ENCODE measurements at regions not wholly inside any gene's neighbourhood (a gene's known extent, or its start where the extent isn't known, plus 50 kb on each side); places are given as distances from the start of the nearest gene placed in this dataset.

GRCh38 chr20:11158146-11158545, 484.3 kb upstream of the JAG1 start:
- H3K27ac ChIP-seq (ENCODE audit: low read depth, low read length), result no peak overlapping the region
- H3K36me3 ChIP-seq (ENCODE audit: control insufficient read depth in 5 of 5, insufficient read depth in 5 of 5, low read length in 5 of 5), result no peaks in the 10 kb centered on the region
- no peaks in the 10 kb centered on the region for H3K27me3 ChIP-seq (ENCODE audit: control insufficient read depth in 5 of 5, insufficient read depth in 4 of 5, low read length in 5 of 5)
- H3K4me1 ChIP-seq (ENCODE audit: control insufficient read depth in 5 of 5, insufficient read depth in 5 of 5, low read length in 5 of 5), result peaks cover 0 to 26% (median 2%) of the 10 kb centered on the region in 5 donors
- H3K9me3 ChIP-seq (ENCODE audit: control insufficient read depth in 5 of 5, low read length in 5 of 5), result no peaks in the 10 kb centered on the region
- no peak overlapping the region for H3K4me3 ChIP-seq (ENCODE audit: low read depth in 1 of 5, low read length in 5 of 5)
- H3K9ac ChIP-seq (ENCODE audit: low read length in 5 of 5), result no peak overlapping the region

DNA sequence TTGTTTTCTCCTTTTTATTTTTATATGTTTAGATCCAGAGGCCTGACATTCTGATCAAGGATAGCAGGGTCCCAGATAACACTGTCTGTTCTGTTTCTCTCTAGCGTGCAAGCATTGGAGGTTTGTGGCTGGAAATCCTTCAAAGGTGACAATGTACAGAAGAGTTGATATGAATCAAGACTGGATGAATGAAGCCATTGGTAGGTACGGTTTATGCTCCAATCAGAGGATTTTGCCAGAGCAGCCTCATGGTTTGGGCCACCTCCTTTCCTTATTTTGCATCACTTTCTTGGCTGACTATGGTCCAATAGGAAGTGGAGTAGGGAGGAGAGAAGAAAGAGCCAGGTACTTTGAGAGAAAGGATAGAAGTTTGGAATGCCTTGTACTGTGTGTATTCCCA, 484.8 kb upstream of the JAG1 start:
- H3K9ac ChIP-seq (ENCODE audit: low read length in 5 of 5), result no peak overlapping the region
- H3K4me1 ChIP-seq (ENCODE audit: control insufficient read depth in 5 of 5, insufficient read depth in 5 of 5, low read length in 5 of 5), result peaks cover 0 to 26% (median 2%) of the 10 kb centered on the region in 5 donors
- H3K9me3 ChIP-seq (ENCODE audit: control insufficient read depth in 5 of 5, low read length in 5 of 5), result no peaks in the 10 kb centered on the region
- H3K4me3 ChIP-seq (ENCODE audit: low read depth in 1 of 5, low read length in 5 of 5), result no peak overlapping the region
- no peak overlapping the region for H3K27ac ChIP-seq (ENCODE audit: low read depth, low read length)
- H3K27me3 ChIP-seq (ENCODE audit: control insufficient read depth in 5 of 5, insufficient read depth in 4 of 5, low read length in 5 of 5), result no peaks in the 10 kb centered on the region
- no peaks in the 10 kb centered on the region for H3K36me3 ChIP-seq (ENCODE audit: control insufficient read depth in 5 of 5, insufficient read depth in 5 of 5, low read length in 5 of 5)

- Histone ChIP-seq H3K4me1 (ENCODE audit: control insufficient read depth in 5 of 5, insufficient read depth in 5 of 5, low read length in 5 of 5) (peaks cover 0 to 26% (median 2%) of the 10 kb centered on the region in 5 donors), H3K36me3 (ENCODE audit: control insufficient read depth in 5 of 5, insufficient read depth in 5 of 5, low read length in 5 of 5) (no peaks in the 10 kb centered on the region), H3K27me3 (ENCODE audit: control insufficient read depth in 5 of 5, insufficient read depth in 4 of 5, low read length in 5 of 5) (no peaks in the 10 kb centered on the region), H3K9me3 (ENCODE audit: control insufficient read depth in 5 of 5, low read length in 5 of 5) (no peaks in the 10 kb centered on the region), H3K9ac (ENCODE audit: low read length in 5 of 5) (no peak overlapping the region), H3K4me3 (ENCODE audit: low read depth in 1 of 5, low read length in 5 of 5) (no peak overlapping the region), H3K27ac (ENCODE audit: low read depth, low read length) (no peak overlapping the region)
Measured at GRCh38 chr20:11159728-11160127, 485.9 kb upstream of the JAG1 start.

- Histone ChIP-seq H3K4me1 (ENCODE audit: control insufficient read depth in 5 of 5, insufficient read depth in 5 of 5, low read length in 5 of 5) (peaks cover 0 to 19% (median 2%) of the 10 kb centered on the region in 5 donors), H3K9ac (ENCODE audit: low read length in 5 of 5) (no peak overlapping the region), H3K9me3 (ENCODE audit: control insufficient read depth in 5 of 5, low read length in 5 of 5) (no peaks in the 10 kb centered on the region), H3K4me3 (ENCODE audit: low read depth in 1 of 5, low read length in 5 of 5) (no peak overlapping the region), H3K27ac (ENCODE audit: low read depth, low read length) (no peak overlapping the region), H3K27me3 (ENCODE audit: control insufficient read depth in 5 of 5, insufficient read depth in 4 of 5, low read length in 5 of 5) (no peaks in the 10 kb centered on the region), H3K36me3 (ENCODE audit: control insufficient read depth in 5 of 5, insufficient read depth in 5 of 5, low read length in 5 of 5) (no peaks in the 10 kb centered on the region)
Measured at GRCh38 chr20:11162026-11162775, 488.4 kb upstream of the JAG1 start.

- Histone ChIP-seq H3K9ac (ENCODE audit: low read length in 5 of 5) (no peak overlapping the region), H3K36me3 (ENCODE audit: control insufficient read depth in 5 of 5, insufficient read depth in 5 of 5, low read length in 5 of 5) (no peaks in the 10 kb centered on the region), H3K27ac (ENCODE audit: low read depth, low read length) (no peak overlapping the region), H3K9me3 (ENCODE audit: control insufficient read depth in 5 of 5, low read length in 5 of 5) (no peaks in the 10 kb centered on the region), H3K4me1 (ENCODE audit: control insufficient read depth in 5 of 5, insufficient read depth in 5 of 5, low read length in 5 of 5) (peaks cover 0 to 8% (median 0%) of the 10 kb centered on the region in 5 donors), H3K27me3 (ENCODE audit: control insufficient read depth in 5 of 5, insufficient read depth in 4 of 5, low read length in 5 of 5) (no peaks in the 10 kb centered on the region), H3K4me3 (ENCODE audit: low read depth in 1 of 5, low read length in 5 of 5) (no peak overlapping the region)
Measured at GRCh38 chr20:11165789-11166188, 492.0 kb upstream of the JAG1 start.

DNA sequence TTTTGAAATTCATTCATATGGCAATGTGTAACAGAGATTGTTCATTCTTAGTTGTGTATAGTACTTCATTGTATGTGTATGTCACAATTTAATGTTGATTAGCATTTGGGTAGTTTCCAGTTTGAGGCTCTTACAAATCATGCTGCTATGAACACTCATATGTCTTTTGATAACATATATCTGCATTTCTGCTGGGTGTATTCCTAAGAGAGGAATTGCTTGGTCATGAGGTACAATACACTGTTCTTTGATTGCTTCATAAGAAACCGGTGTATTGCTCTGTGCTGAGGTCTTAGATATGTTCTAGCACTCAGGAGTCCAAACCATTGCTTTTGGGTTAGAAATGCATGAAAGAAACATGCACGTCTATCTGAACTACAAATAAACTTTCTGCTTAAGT, 492.9 kb upstream of the JAG1 start:
- H3K27ac ChIP-seq (ENCODE audit: low read depth, low read length), result no peak overlapping the region
- peaks cover 0 to 8% (median 0%) of the 10 kb centered on the region in 5 donors for H3K4me1 ChIP-seq (ENCODE audit: control insufficient read depth in 5 of 5, insufficient read depth in 5 of 5, low read length in 5 of 5)
- H3K36me3 ChIP-seq (ENCODE audit: control insufficient read depth in 5 of 5, insufficient read depth in 5 of 5, low read length in 5 of 5), result no peaks in the 10 kb centered on the region
- H3K9ac ChIP-seq (ENCODE audit: low read length in 5 of 5), result no peak overlapping the region
- no peak overlapping the region for H3K4me3 ChIP-seq (ENCODE audit: low read depth in 1 of 5, low read length in 5 of 5)
- no peaks in the 10 kb centered on the region for H3K27me3 ChIP-seq (ENCODE audit: control insufficient read depth in 5 of 5, insufficient read depth in 4 of 5, low read length in 5 of 5)
- no peaks in the 10 kb centered on the region for H3K9me3 ChIP-seq (ENCODE audit: control insufficient read depth in 5 of 5, low read length in 5 of 5)

- peaks cover 0 to 8% (median 0%) of the 10 kb centered on the region in 5 donors for H3K4me1 ChIP-seq (ENCODE audit: control insufficient read depth in 5 of 5, insufficient read depth in 5 of 5, low read length in 5 of 5)
- H3K27me3 ChIP-seq (ENCODE audit: control insufficient read depth in 5 of 5, insufficient read depth in 4 of 5, low read length in 5 of 5), result no peaks in the 10 kb centered on the region
- no peaks in the 10 kb centered on the region for H3K36me3 ChIP-seq (ENCODE audit: control insufficient read depth in 5 of 5, insufficient read depth in 5 of 5, low read length in 5 of 5)
- no peak overlapping the region for H3K27ac ChIP-seq (ENCODE audit: low read depth, low read length)
- no peaks in the 10 kb centered on the region for H3K9me3 ChIP-seq (ENCODE audit: control insufficient read depth in 5 of 5, low read length in 5 of 5)
- H3K4me3 ChIP-seq (ENCODE audit: low read depth in 1 of 5, low read length in 5 of 5), result no peak overlapping the region
- no peak overlapping the region for H3K9ac ChIP-seq (ENCODE audit: low read length in 5 of 5)
Measured at GRCh38 chr20:11168026-11168425, 494.2 kb upstream of the JAG1 start.

DNA sequence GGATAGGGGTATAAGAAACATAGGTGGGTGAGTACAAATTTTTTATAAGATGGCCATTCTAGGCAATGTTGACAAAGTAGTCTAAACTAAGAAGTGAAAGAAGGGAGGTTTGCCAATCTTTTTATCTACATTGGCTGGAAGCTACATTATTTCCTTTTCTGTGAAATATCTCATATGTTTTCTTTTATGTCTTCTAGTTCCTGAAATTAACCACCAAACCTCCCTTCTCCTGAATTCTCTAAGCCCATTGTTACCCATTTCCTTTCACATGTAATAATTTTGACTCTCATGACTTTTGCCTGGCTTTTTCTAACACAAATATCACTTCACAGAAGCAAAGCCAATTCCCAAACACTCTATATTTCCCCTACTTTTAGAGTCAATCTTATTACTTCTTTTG, 496.2 kb upstream of the JAG1 start:
- Histone ChIP-seq H3K27ac (ENCODE audit: low read depth, low read length) (no peak overlapping the region), H3K4me1 (ENCODE audit: control insufficient read depth in 5 of 5, insufficient read depth in 5 of 5, low read length in 5 of 5) (peaks cover 0 to 8% (median 0%) of the 10 kb centered on the region in 5 donors), H3K36me3 (ENCODE audit: control insufficient read depth in 5 of 5, insufficient read depth in 5 of 5, low read length in 5 of 5) (no peaks in the 10 kb centered on the region), H3K9me3 (ENCODE audit: control insufficient read depth in 5 of 5, low read length in 5 of 5) (no peaks in the 10 kb centered on the region), H3K4me3 (ENCODE audit: low read depth in 1 of 5, low read length in 5 of 5) (no peak overlapping the region), H3K9ac (ENCODE audit: low read length in 5 of 5) (no peak overlapping the region), H3K27me3 (ENCODE audit: control insufficient read depth in 5 of 5, insufficient read depth in 4 of 5, low read length in 5 of 5) (no peaks in the 10 kb centered on the region)

DNA sequence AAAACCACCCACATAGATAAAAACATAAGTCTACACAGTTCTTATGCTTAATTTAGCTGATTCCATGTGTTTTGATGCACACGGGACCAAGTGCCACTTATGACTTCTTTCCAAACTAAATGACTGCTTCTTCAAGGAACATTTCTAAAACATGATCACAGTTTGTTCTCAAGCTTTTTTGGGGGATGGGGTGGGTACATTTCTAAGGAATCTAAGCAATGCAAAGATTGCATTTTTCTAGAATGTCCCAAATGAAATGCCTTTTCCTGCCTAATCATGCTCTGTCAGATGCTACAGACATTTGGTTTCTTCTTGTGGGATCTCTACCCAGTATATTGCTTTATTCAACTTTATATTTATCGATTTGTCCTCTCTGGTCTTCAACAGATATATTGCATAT, 496.8 kb upstream of the JAG1 start:
- no peaks in the 10 kb centered on the region for H3K9me3 ChIP-seq (ENCODE audit: control insufficient read depth in 5 of 5, low read length in 5 of 5)
- H3K4me3 ChIP-seq (ENCODE audit: low read depth in 1 of 5, low read length in 5 of 5), result no peak overlapping the region
- no peak overlapping the region for H3K27ac ChIP-seq (ENCODE audit: low read depth, low read length)
- H3K27me3 ChIP-seq (ENCODE audit: control insufficient read depth in 5 of 5, insufficient read depth in 4 of 5, low read length in 5 of 5), result no peaks in the 10 kb centered on the region
- H3K36me3 ChIP-seq (ENCODE audit: control insufficient read depth in 5 of 5, insufficient read depth in 5 of 5, low read length in 5 of 5), result no peaks in the 10 kb centered on the region
- no peak overlapping the region for H3K9ac ChIP-seq (ENCODE audit: low read length in 5 of 5)
- peaks cover 0 to 8% (median 0%) of the 10 kb centered on the region in 5 donors for H3K4me1 ChIP-seq (ENCODE audit: control insufficient read depth in 5 of 5, insufficient read depth in 5 of 5, low read length in 5 of 5)

DNA sequence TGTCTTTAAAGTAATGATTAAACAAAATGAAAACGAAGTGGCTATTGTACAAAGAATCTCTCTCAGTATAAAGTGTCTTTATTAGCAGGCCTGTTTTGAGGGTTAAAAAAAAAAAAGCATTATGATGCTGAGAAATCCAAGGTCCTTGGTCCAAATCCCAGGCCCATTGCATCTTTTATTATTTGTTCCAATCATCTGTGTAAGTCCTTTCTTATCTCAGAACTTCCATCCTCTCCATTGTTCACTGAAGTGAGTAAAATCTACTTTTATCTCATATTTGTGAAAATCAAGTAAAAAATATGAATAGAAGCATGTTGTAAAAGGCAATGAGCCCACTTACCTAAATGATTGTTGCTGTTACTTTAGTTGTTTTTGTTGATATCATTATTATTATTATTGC, 499.1 kb upstream of the JAG1 start:
- no peaks in the 10 kb centered on the region for H3K27me3 ChIP-seq (ENCODE audit: control insufficient read depth in 5 of 5, insufficient read depth in 4 of 5, low read length in 5 of 5)
- no peak overlapping the region for H3K27ac ChIP-seq (ENCODE audit: low read depth, low read length)
- H3K4me1 ChIP-seq (ENCODE audit: control insufficient read depth in 5 of 5, insufficient read depth in 5 of 5, low read length in 5 of 5), result peaks cover 0 to 8% (median 0%) of the 10 kb centered on the region in 5 donors
- no peak overlapping the region for H3K9ac ChIP-seq (ENCODE audit: low read length in 5 of 5)
- no peaks in the 10 kb centered on the region for H3K36me3 ChIP-seq (ENCODE audit: control insufficient read depth in 5 of 5, insufficient read depth in 5 of 5, low read length in 5 of 5)
- H3K9me3 ChIP-seq (ENCODE audit: control insufficient read depth in 5 of 5, low read length in 5 of 5), result no peaks in the 10 kb centered on the region
- H3K4me3 ChIP-seq (ENCODE audit: low read depth in 1 of 5, low read length in 5 of 5), result no peak overlapping the region

Data from subcutaneous abdominal adipose tissue (tissue), 5 donors.